ENCODE measurements at regions not wholly inside any gene's neighbourhood (a gene's known extent, or its start where the extent isn't known, plus 50 kb on each side); places are given as distances from the start of the nearest gene placed in this dataset.

DNA sequence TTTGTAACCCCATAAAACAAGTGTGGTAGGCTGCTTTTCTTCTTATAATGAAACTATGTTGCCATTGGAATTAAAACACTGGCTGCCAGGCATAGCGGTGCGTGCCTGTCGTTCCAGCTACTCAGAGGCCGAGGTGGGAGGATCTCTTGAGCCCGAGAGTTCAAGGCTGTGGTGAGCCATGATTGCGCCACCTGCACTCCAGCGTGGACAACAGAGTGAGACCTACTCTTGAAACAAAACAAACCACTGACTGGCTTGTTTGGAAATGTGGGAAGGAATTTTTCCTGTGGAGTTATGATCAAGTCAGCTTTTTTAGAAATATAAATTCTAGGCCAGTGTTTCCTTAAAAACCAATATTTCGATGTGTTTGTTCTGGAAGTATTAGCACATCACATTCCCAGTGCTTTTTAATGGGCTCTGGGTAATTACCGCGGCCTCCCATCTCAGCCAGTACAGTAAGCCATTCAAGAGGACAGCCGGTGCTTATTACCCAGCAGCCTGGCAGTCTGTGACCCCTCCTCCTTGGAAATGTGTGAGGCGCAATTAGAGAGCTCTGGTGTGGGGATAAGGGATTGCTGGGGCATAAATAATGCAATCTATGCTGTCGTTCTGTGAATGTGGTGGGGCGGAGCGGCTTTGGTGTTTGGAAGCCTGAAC is 58.3 kb upstream of the TRAK1 start:
- Mint-ChIP-seq H3K4me1 (peaks cover 66% of the 10 kb centered on the region), H3K27me3 (ENCODE audit: low read depth) (peaks cover 4% of the 10 kb centered on the region), H3K4me3 (peak overlapping the region in 2 of 3 experiments; percentile 2 to 26), H3K27ac (peak overlapping the region; percentile 91 to 96 (median 96)), H3K36me3 (ENCODE audit: low read depth) (peaks cover 19% of the 10 kb centered on the region), H3K9me3 (no peaks in the 10 kb centered on the region)
- TF ChIP-seq, protein P1, sequence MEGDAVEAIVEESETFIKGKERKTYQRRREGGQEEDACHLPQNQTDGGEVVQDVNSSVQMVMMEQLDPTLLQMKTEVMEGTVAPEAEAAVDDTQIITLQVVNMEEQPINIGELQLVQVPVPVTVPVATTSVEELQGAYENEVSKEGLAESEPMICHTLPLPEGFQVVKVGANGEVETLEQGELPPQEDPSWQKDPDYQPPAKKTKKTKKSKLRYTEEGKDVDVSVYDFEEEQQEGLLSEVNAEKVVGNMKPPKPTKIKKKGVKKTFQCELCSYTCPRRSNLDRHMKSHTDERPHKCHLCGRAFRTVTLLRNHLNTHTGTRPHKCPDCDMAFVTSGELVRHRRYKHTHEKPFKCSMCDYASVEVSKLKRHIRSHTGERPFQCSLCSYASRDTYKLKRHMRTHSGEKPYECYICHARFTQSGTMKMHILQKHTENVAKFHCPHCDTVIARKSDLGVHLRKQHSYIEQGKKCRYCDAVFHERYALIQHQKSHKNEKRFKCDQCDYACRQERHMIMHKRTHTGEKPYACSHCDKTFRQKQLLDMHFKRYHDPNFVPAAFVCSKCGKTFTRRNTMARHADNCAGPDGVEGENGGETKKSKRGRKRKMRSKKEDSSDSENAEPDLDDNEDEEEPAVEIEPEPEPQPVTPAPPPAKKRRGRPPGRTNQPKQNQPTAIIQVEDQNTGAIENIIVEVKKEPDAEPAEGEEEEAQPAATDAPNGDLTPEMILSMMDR (IDR thresholded peaks at IDR 0.05; ENCODE audit: unreplicated experiment in 3 of 3) = no peak

DNA sequence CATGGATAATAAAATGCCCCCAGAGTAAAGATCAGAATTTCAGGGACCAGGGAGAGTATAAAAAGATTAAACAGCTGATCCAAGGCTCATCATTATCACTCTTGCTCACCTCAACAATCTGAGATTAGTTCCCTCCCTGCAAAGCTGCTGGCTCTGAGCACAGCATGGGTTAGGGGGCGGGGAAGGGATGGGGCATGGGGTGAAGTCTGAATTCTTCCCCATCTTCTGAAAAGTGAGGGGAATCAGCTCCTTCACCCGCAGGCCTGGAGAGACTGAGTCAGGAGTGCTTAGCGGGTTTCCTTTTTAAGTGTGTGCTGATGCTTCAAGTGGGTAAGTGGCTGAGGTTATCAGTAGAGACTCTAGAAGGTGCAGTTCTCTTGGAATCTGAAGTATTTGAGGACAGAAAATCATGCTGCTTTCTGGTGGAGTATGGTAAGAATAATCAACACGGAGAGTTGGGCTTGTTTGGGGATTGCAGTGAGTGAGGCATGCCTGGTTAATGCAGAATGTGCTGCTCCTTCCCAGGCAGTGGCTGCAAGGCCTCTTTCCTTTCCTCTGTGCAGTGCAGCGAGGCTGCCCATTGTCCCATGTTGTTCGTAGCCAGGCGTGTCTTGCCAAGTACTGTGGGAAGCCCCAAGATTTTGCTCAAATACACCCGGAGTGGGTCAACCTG is 59.2 kb upstream of the TRAK1 start:
- TF ChIP-seq, protein P1 (IDR thresholded peaks at IDR 0.05; ENCODE audit: unreplicated experiment in 3 of 3) = no peak
- H3K36me3 Mint-ChIP-seq (ENCODE audit: low read depth) = peaks cover 19% of the 10 kb centered on the region
- no peaks in the 10 kb centered on the region for H3K9me3 Mint-ChIP-seq
- peak overlapping the region; percentile 91 to 96 (median 96) for H3K27ac Mint-ChIP-seq
- H3K27me3 Mint-ChIP-seq (ENCODE audit: low read depth) = peaks cover 4% of the 10 kb centered on the region
- peaks cover 59% of the 10 kb centered on the region for H3K4me1 Mint-ChIP-seq
- peak overlapping the region in 1 of 3 experiments; percentile 44 for H3K4me3 Mint-ChIP-seq

GRCh38 chr3:42028474-42028873 is 62.7 kb upstream of the TRAK1 start:
- peaks cover 58% of the 10 kb centered on the region for H3K4me1 Mint-ChIP-seq
- H3K27ac Mint-ChIP-seq = peak overlapping the region; percentile 4 to 40 (median 10)
- no peak overlapping the region for H3K4me3 Mint-ChIP-seq
- H3K9me3 Mint-ChIP-seq = no peaks in the 10 kb centered on the region
- H3K36me3 Mint-ChIP-seq (ENCODE audit: low read depth) = peaks cover 6% of the 10 kb centered on the region
- peaks cover 4% of the 10 kb centered on the region for H3K27me3 Mint-ChIP-seq (ENCODE audit: low read depth)
- TF ChIP-seq, protein P1 (IDR thresholded peaks at IDR 0.05; ENCODE audit: unreplicated experiment in 3 of 3) = no peak

GRCh38 chr3:42027571-42027970 is 63.6 kb upstream of the TRAK1 start:
- H3K27me3 Mint-ChIP-seq (ENCODE audit: low read depth) = peaks cover 4% of the 10 kb centered on the region
- H3K4me1 Mint-ChIP-seq = peaks cover 56% of the 10 kb centered on the region
- TF ChIP-seq, protein P1 (IDR thresholded peaks at IDR 0.05; ENCODE audit: unreplicated experiment in 3 of 3) = no peak
- peaks cover 6% of the 10 kb centered on the region for H3K36me3 Mint-ChIP-seq (ENCODE audit: low read depth)
- no peak overlapping the region for H3K4me3 Mint-ChIP-seq
- no peaks in the 10 kb centered on the region for H3K9me3 Mint-ChIP-seq
- no peak overlapping the region for H3K27ac Mint-ChIP-seq

GRCh38 chr3:42025370-42026138 is 63.7 kb upstream of the ULK4 start:
- peak overlapping the region; percentile 63 to 70 (median 66) for H3K4me3 Mint-ChIP-seq
- H3K9me3 Mint-ChIP-seq = no peaks in the 10 kb centered on the region
- peaks cover 6% of the 10 kb centered on the region for H3K36me3 Mint-ChIP-seq (ENCODE audit: low read depth)
- TF ChIP-seq, protein P1 (IDR thresholded peaks at IDR 0.05; ENCODE audit: unreplicated experiment in 3 of 3) = no peak
- peaks cover 60% of the 10 kb centered on the region for H3K4me1 Mint-ChIP-seq
- peak overlapping the region; percentile 98 to 99 (median 98) for H3K27ac Mint-ChIP-seq
- peaks cover 4% of the 10 kb centered on the region for H3K27me3 Mint-ChIP-seq (ENCODE audit: low read depth)

Measured in nephron (organoid).